ENCODE measurements at regions not wholly inside any gene's neighbourhood (a gene's known extent, or its start where the extent isn't known, plus 50 kb on each side); places are given as distances from the start of the nearest gene placed in this dataset.

DNA sequence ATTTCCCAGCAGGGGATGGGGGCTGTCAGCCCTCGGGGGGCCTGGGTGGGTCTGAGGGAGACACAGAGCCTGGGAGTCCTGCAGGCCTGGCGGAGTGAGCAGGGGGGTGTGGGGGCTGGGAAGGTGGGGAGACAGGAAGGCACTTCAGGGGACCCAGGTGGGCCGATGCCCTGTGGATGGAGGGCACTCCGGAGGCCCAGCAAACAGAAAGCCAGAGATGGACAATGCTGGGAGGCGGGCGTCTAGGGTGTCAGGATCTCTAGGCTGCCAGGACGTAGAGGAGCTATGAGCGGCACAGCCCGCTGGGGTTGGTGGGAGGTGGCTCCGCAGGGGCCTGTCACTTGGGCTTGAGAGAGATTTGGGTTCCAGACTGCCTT is 87.6 kb upstream of the COL5A1 start:
- CTCF ChIA-PET (ENCODE audit: partially characterized antibody), result interaction anchor here (0.9 kb wide), 1 partner anchor 21 kb away, joined by 4 read pairs; no protein-coding TSS in a partner anchor
- no peak overlapping the region for H2BK12ac ChIP-seq (ENCODE audit: low read depth, low read length)
- TF ChIP-seq RFX5 (IDR thresholded peaks at IDR 0.05; ENCODE audit: borderline replicate concordance, low read depth, low read length), result no peak
- TF ChIP-seq RNF2 (IDR thresholded peaks at IDR 0.05; ENCODE audit: borderline replicate concordance, low read depth, low read length, missing control alignments, poor library complexity, severe bottlenecking), result no peak
- TF ChIP-seq SIN3A (conservative IDR thresholded peaks at IDR 0.05 in 1 of 2, IDR thresholded peaks at IDR 0.05 in 1 of 2; ENCODE audit: low read depth in 1 of 2, low read length in 2 of 2), result no peak
- TF ChIP-seq RAD21 (IDR thresholded peaks at IDR 0.05 in 1 of 2, conservative IDR thresholded peaks at IDR 0.05 in 1 of 2; ENCODE audit: low read depth in 2 of 2, low read length in 2 of 2), result no peak
- TF ChIP-seq KDM5A (IDR thresholded peaks at IDR 0.05; ENCODE audit: low read length), result no peak

More for the DNA sequence above, 87.6 kb upstream of the COL5A1 start:
- DNase-seq (ENCODE audit: low read depth in 1 of 2, low spot score in 2 of 2) (no peak), FAIRE-seq (no peak)
- Histone ChIP-seq H4K91ac (replicated peaks; ENCODE audit: insufficient read length, low read length) (no peak overlapping the region), H2AFZ (ENCODE audit: low read length) (no peak overlapping the region), H3K27me3 (replicated peaks in 1 of 4; ENCODE audit: control insufficient read depth in 3 of 4, extremely low read depth in 1 of 4, insufficient read depth in 3 of 4, low read length in 3 of 4) (no peaks in the 10 kb centered on the region; a peak in 1 of 7 replicates), H4K5ac (ENCODE audit: insufficient read length, low read depth, low read length) (no peak overlapping the region), H3K4me1 (replicated peaks in 1 of 4; ENCODE audit: control insufficient read depth in 3 of 4, insufficient read depth in 4 of 4, low read length in 3 of 4) (peaks cover 0 to 6% (median under 1%) of the 10 kb centered on the region in 4 experiments; a peak in 3 of 7 replicates), H3K4me3 (ENCODE audit: extremely low read depth in 1 of 4, insufficient read depth in 2 of 4, low read depth in 3 of 4, low read length in 4 of 4) (no peak overlapping the region), H3K56ac (replicated peaks; ENCODE audit: insufficient read length, low read depth, low read length) (no peak overlapping the region), H4K8ac (ENCODE audit: extremely low read depth, insufficient read depth, low read length) (no peak overlapping the region), H3K23me2 (ENCODE audit: low read depth, low read length) (no peaks in the 10 kb centered on the region), H3K23ac (ENCODE audit: insufficient read length) (no peak overlapping the region), H3K9ac (replicated peaks in 1 of 4; ENCODE audit: extremely low read depth in 1 of 4, low read depth in 3 of 4, low read length in 3 of 4) (no peak overlapping the region), H3K4me2 (ENCODE audit: insufficient read depth in 1 of 2, low read depth in 2 of 2, low read length in 2 of 2) (no peak overlapping the region), H3K18ac (ENCODE audit: extremely low read depth, low read length) (no peak overlapping the region), H3K79me2 (ENCODE audit: control insufficient read depth in 1 of 2, insufficient read depth in 2 of 2, low read length in 2 of 2) (no peaks in the 10 kb centered on the region), H4K20me1 (replicated peaks in 1 of 2; ENCODE audit: control insufficient read depth in 1 of 2, insufficient read depth in 2 of 2, low read length in 2 of 2) (no peaks in the 10 kb centered on the region), H2BK120ac (replicated peaks; ENCODE audit: low read depth, low read length) (no peak overlapping the region), H2AK5ac (ENCODE audit: low read depth, low read length) (no peak overlapping the region), H3K27ac (ENCODE audit: low read depth, low read length) (no peak overlapping the region), H3K9me3 (ENCODE audit: insufficient read depth in 2 of 2, low read depth in 1 of 2, low read length in 1 of 2) (no peaks in the 10 kb centered on the region), H3K79me1 (ENCODE audit: low read depth, low read length) (no peaks in the 10 kb centered on the region), H2BK15ac (ENCODE audit: low read length) (no peak overlapping the region), H2BK5ac (ENCODE audit: low read depth, low read length) (no peak overlapping the region), H3K4ac (replicated peaks; ENCODE audit: insufficient read length, low read depth, low read length) (no peak overlapping the region), H3K14ac (ENCODE audit: insufficient read length) (no peak overlapping the region), H2BK20ac (ENCODE audit: low read length) (no peak overlapping the region), H3K36me3 (ENCODE audit: control insufficient read depth in 2 of 4, insufficient read depth in 4 of 4, low read length in 3 of 4) (no peaks in the 10 kb centered on the region)
- POLR2A ChIA-PET (ENCODE audit: partially characterized antibody), result no interaction called here
- WGBS, 2 experiments (ENCODE audit: extremely low coverage in 1 of 2, insufficient coverage in 1 of 2, insufficient read length in 1 of 2, insufficient replicate concordance in 2 of 2, low coverage in 1 of 2, low lambda C conversion rate in 2 of 2, missing lambda C conversion rate in 1 of 2), result 69% methylated on average over 6 of the region's 10 CpGs; no CpG with 5 or more reads in 1 of the 2 experiments
